ENCODE measurements at regions not wholly inside any gene's neighbourhood (a gene's known extent, or its start where the extent isn't known, plus 50 kb on each side); places are given as distances from the start of the nearest gene placed in this dataset.

GRCh38 chr13:91292630-91293221, 54.8 kb upstream of the MIR17HG start:
- no peak for DNase-seq (ENCODE audit: low read depth)

DNA sequence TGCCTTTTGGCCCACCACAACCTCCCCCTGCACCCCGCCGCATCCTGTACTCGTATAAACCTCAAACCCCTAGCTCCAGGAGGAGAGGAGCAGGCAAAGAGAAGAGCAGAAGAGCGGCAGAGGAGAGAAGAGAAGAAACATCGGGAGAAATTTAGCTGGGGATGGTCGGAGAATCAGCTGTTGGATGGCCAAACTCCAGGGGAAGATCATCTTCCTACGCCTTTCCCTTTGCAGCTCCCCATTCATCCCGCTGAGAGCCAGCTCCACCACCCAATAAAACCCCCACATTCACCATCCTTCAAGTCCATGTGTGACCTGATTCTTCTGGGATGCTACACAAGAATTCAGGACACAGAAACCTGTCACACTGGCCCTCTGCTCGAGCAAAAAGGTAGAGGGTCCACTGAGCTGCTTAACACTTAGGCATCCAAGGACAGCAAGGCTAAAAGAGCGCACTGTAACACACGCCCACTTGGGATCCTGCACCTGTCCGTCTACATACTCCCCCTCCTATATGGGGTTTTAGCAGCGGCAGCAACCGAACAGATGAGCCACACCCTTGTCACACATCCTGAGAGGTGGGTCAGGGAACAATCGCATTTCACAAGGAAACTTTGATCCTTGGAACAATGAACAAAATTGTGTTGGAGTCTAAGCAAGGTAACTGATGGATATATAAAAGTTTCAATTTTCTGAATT, 51.6 kb upstream of the MIR17HG start:
- DNase-seq (ENCODE audit: low read depth) = no peak

- DNase-seq (ENCODE audit: low read depth) = no peak
These were observed 50.0 kb upstream of the MIR17HG start for GRCh38 chr13:91297503-91297902.
